UCSD-AML1 (cell line): ENCODE measurements at regions not wholly inside any gene's neighbourhood (a gene's known extent, or its start where the extent isn't known, plus 50 kb on each side); places are given as distances from the start of the nearest gene placed in this dataset.

Experiments
- DNase-seq: peaks from one replicate; lab custom pipeline; 2025; ENCODE audit not compliant: unreplicated experiment; lab: John Stamatoyannopoulos, UW

GRCh38 chr2:64196963-64197362 lies 52.7 kb upstream of the PELI1 start:
- no peak for DNase-seq

- DNase-seq, result no peak
Observed at GRCh38 chr2:64201151-64201550, 56.9 kb upstream of the PELI1 start.

GRCh38 chr2:64202206-64202845 lies 58.1 kb upstream of the PELI1 start:
- no peak for DNase-seq

GRCh38 chr2:64203131-64203857 lies 59.1 kb upstream of the PELI1 start:
- no peak for DNase-seq

- DNase-seq, result peak; percentile 36
Observed at GRCh38 chr2:64203858-64204632, 59.8 kb upstream of the PELI1 start.

- DNase-seq, result no peak
Observed at GRCh38 chr2:64204703-64205102, 60.5 kb upstream of the PELI1 start.

- no peak for DNase-seq
Observed at GRCh38 chr2:64205415-64205814, 61.2 kb upstream of the PELI1 start.

- no peak for DNase-seq
Observed at GRCh38 chr2:64207573-64207972, 63.4 kb upstream of the PELI1 start.

- no peak for DNase-seq
Observed at GRCh38 chr2:64210816-64211215, 66.6 kb upstream of the PELI1 start.

GRCh38 chr2:64211276-64211921 lies 67.2 kb upstream of the PELI1 start:
- DNase-seq, result no peak

- no peak for DNase-seq
Observed at GRCh38 chr2:64212346-64212745, 68.1 kb upstream of the PELI1 start.

- no peak for DNase-seq
Observed at GRCh38 chr2:64212801-64213321, 68.6 kb upstream of the PELI1 start.

GRCh38 chr2:64213532-64214275 lies 69.5 kb upstream of the PELI1 start:
- DNase-seq, result no peak

GRCh38 chr2:64214281-64215115 lies 70.3 kb upstream of the PELI1 start:
- no peak for DNase-seq

- DNase-seq, result no peak
Observed at GRCh38 chr2:64217198-64217869, 73.1 kb upstream of the PELI1 start.

GRCh38 chr2:64218137-64218802 lies 74.0 kb upstream of the PELI1 start:
- no peak for DNase-seq

- DNase-seq, result no peak
Observed at GRCh38 chr2:64219149-64219548, 74.9 kb upstream of the PELI1 start.

GRCh38 chr2:64220265-64220664 lies 76.0 kb upstream of the PELI1 start:
- DNase-seq, result no peak
